Trophoblast cell (in vitro differentiated cells and primary cell): ENCODE measurements at regions not wholly inside any gene's neighbourhood (a gene's known extent, or its start where the extent isn't known, plus 50 kb on each side); places are given as distances from the start of the nearest gene placed in this dataset.

Experiments
- DNase-seq, 2 donors: peaks; one replicate each; pipeline ENCODE4 v3.0.0-alpha.2; 2016
- H2AFZ ChIP-seq: 2 replicates; pipeline ENCODE4 v1.6.1; 2013; ENCODE audit warnings: low read length, moderate library complexity, mild to moderate bottlenecking; ENCODE audit not compliant: insufficient read depth, poor library complexity
- H2AK5ac ChIP-seq: 2 replicates; pipeline ENCODE4 v1.6.1; 2013; ENCODE audit warnings: mild to moderate bottlenecking, low read length
- H2BK120ac ChIP-seq: 2 replicates; pipeline ENCODE4 v1.6.1; 2013; ENCODE audit warnings: low read length, mild to moderate bottlenecking, moderate library complexity; ENCODE audit not compliant: insufficient read depth, poor library complexity
- H2BK12ac ChIP-seq: 2 replicates; pipeline ENCODE4 v1.6.1; 2013; ENCODE audit warnings: mild to moderate bottlenecking, low read length, moderate library complexity
- H2BK5ac ChIP-seq: 2 replicates; pipeline ENCODE4 v1.6.1; 2013; ENCODE audit warnings: low read length, low read depth, moderate library complexity, mild to moderate bottlenecking; ENCODE audit not compliant: poor library complexity
- H3K14ac ChIP-seq: 2 replicates; pipeline ENCODE4 v1.6.1; 2013; ENCODE audit warnings: mild to moderate bottlenecking, low read length
- H3K18ac ChIP-seq: 2 replicates; pipeline ENCODE4 v1.6.1; 2013; ENCODE audit warnings: mild to moderate bottlenecking, low read length
- H3K23ac ChIP-seq: 2 replicates; pipeline ENCODE4 v1.6.1; 2013; ENCODE audit warnings: low read length
- H3K27ac ChIP-seq: 2 replicates; pipeline ENCODE4 v1.5.1; 2013; ENCODE audit warnings: low read depth, mild to moderate bottlenecking, inconsistent platforms, low read length, moderate library complexity
- H3K27me3 ChIP-seq: 2 replicates; pipeline ENCODE4 v1.6.1; 2013; ENCODE audit warnings: inconsistent platforms, mild to moderate bottlenecking, low read length, moderate library complexity; ENCODE audit not compliant: insufficient read depth
- H3K36me3 ChIP-seq, 2 experiments: 1 replicate in 1 of 2; 2 replicates in 1 of 2; pipeline ENCODE4 v1.6.1; 2013; ENCODE audit warnings: low read length in 2 of 2, mild to moderate bottlenecking in 2 of 2, moderate library complexity in 1 of 2; ENCODE audit not compliant: insufficient read depth in 2 of 2, control insufficient read depth in 1 of 2
- H3K4ac ChIP-seq: 2 replicates; pipeline ENCODE4 v1.6.1; 2013; ENCODE audit warnings: low read depth, mild to moderate bottlenecking, low read length, moderate library complexity
- H3K4me1 ChIP-seq, 2 experiments: 1 replicate in 1 of 2; 2 replicates in 1 of 2; pipeline ENCODE4 v1.6.1; 2013; ENCODE audit warnings: low read length in 2 of 2, mild to moderate bottlenecking in 2 of 2, moderate library complexity in 1 of 2; ENCODE audit not compliant: insufficient read depth in 2 of 2, control insufficient read depth in 1 of 2
- H3K4me2 ChIP-seq: 2 replicates; pipeline ENCODE4 v1.6.1; 2013; ENCODE audit warnings: inconsistent platforms, mild to moderate bottlenecking, low read length, moderate library complexity
- H3K4me3 ChIP-seq: 2 replicates; pipeline ENCODE4 v1.5.1; 2013; ENCODE audit warnings: mild to moderate bottlenecking, low read depth, low read length, inconsistent platforms
- H3K79me1 ChIP-seq: one replicate; pipeline ENCODE4 v1.6.1; 2013; ENCODE audit warnings: low read length
- H3K79me2 ChIP-seq: 2 replicates; pipeline ENCODE4 v1.6.1; 2013; ENCODE audit warnings: low read length, mild to moderate bottlenecking; ENCODE audit not compliant: control insufficient read depth, insufficient read depth, poor library complexity
- H3K9ac ChIP-seq: 2 replicates; pipeline ENCODE4 v1.6.1; 2013; ENCODE audit warnings: mild to moderate bottlenecking, low read length
- H3K9me3 ChIP-seq: 2 replicates; pipeline ENCODE4 v1.6.1; 2013; ENCODE audit warnings: low read depth, mild to moderate bottlenecking, control low read depth, inconsistent platforms, low read length; ENCODE audit not compliant: insufficient read depth
- H4K12ac ChIP-seq: 2 replicates; pipeline ENCODE4 v1.6.1; 2013; ENCODE audit warnings: low read depth, mild to moderate bottlenecking, low read length, moderate library complexity
- H4K8ac ChIP-seq: 2 replicates; pipeline ENCODE4 v1.6.1; 2013; ENCODE audit warnings: low read depth, mild to moderate bottlenecking, low read length, moderate library complexity
- H4K91ac ChIP-seq: one replicate; pipeline ENCODE4 v1.6.1; 2013; ENCODE audit warnings: low read depth, mild to moderate bottlenecking, low read length, moderate library complexity
- WGBS: extraction: QIAGEN DNeasy Blood & Tissue Kit; methylation state at CpG from one replicate; pipeline ENCODE4 v1.1.7; 2013; ENCODE audit warnings: missing lambda C conversion rate; ENCODE audit not compliant: insufficient read length, insufficient coverage; ENCODE audit errors: extremely low coverage; 5-methylcytosine and 5-hydroxymethylcytosine counted together

DNA sequence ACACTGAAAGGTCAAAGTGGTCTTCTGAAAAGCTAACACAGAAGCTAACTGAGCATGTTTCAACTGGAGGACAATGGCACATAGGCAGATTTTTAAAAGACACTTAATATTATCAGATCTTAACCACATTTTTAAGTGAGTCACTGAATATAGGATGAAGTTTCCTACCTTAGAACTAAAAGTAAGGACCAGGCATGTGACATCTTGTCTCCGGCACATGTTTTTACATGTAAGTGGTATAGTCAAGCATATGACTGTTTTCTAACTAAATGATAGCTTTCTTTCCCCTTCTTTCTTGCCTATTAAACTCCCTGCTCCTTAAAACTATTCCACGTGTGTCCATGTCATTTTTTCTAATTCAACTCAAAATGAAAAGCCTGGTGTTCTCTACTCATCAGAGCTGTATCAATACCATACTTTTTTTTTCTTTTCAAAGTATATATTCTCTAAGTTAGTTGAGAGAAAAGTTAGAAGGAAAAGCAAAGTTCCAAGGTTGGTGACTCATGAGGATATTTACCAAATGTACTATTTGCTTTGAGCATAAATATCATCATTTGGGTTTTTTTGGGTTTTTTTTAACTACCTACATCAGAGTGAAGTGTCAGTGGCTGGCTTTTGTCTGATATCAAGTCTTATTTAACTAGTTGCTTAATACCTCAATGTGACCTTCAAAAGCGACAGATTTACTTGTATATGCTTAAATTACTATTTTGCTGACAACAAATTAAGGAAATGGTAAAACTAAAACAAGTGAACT is 127.5 kb downstream of the CRPPA start:
- no peaks in the 10 kb centered on the region for H3K27me3 ChIP-seq
- WGBS = no CpG with 5 or more reads among the region's 3 CpGs
- no peak overlapping the region for H2BK12ac ChIP-seq
- H3K36me3 ChIP-seq = no peaks in the 10 kb centered on the region
- no peak overlapping the region for H2BK120ac ChIP-seq
- no peaks in the 10 kb centered on the region for H3K79me2 ChIP-seq
- H3K9ac ChIP-seq = no peak overlapping the region
- H2AK5ac ChIP-seq = no peak overlapping the region
- no peak for DNase-seq
- no peak overlapping the region for H3K18ac ChIP-seq
- no peak overlapping the region for H3K4ac ChIP-seq
- H2AFZ ChIP-seq = no peak overlapping the region
- no peak overlapping the region for H4K8ac ChIP-seq
- no peak overlapping the region for H3K4me2 ChIP-seq
- no peak overlapping the region for H4K12ac ChIP-seq
- H3K27ac ChIP-seq = no peak overlapping the region
- H3K9me3 ChIP-seq = no peaks in the 10 kb centered on the region
- H3K14ac ChIP-seq = no peak overlapping the region
- no peak overlapping the region for H2BK5ac ChIP-seq
- no peaks in the 10 kb centered on the region for H3K4me1 ChIP-seq
- H4K91ac ChIP-seq = no peak overlapping the region
- H3K79me1 ChIP-seq = no peaks in the 10 kb centered on the region
- H3K4me3 ChIP-seq = no peak overlapping the region
- H3K23ac ChIP-seq = no peak overlapping the region

- no peak for DNase-seq
- Histone ChIP-seq H3K27ac (no peak overlapping the region), H3K4me3 (no peak overlapping the region), H2BK5ac (no peak overlapping the region), H3K9me3 (no peaks in the 10 kb centered on the region), H2AK5ac (no peak overlapping the region), H4K91ac (no peak overlapping the region), H3K79me1 (no peaks in the 10 kb centered on the region), H3K27me3 (no peaks in the 10 kb centered on the region), H3K18ac (no peak overlapping the region), H3K4ac (no peak overlapping the region), H4K12ac (no peak overlapping the region), H3K79me2 (no peaks in the 10 kb centered on the region), H2BK120ac (no peak overlapping the region), H2BK12ac (no peak overlapping the region), H3K36me3 (no peaks in the 10 kb centered on the region), H4K8ac (no peak overlapping the region), H2AFZ (no peak overlapping the region), H3K9ac (no peak overlapping the region), H3K23ac (no peak overlapping the region), H3K14ac (no peak overlapping the region), H3K4me2 (no peak overlapping the region), H3K4me1 (no peaks in the 10 kb centered on the region)
- no CpG with 5 or more reads among the region's 4 CpGs for WGBS
Measured at GRCh38 chr7:16284581-16284980, 136.8 kb downstream of the CRPPA start.

DNA sequence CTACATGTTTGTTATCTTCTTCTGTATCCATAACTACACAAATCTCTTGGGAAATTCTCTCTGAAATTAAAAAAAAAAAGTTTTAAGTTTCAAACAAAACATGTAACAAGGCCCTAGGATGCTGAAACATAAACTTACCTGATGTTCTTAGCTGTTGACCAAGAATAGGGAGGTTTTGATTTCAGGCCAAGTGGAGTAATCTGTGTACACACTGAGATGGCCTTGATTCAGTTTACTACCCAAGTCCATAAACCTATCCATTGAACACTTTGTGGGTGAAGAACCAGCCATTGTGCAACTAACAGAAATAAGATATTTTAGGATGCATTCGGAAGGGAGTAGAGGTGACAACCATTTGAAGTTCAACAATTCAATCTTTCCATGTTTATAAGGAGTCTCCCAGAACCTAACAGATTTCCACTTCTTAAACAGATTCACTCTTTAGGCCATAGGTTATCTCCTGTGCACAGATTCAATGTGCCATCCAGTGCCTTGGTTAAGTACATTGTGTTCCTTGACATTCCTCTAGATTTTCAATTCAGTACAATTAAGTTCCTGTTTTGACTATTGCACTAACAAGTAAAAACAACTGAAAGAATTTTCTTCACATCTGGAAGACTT is 143.1 kb downstream of the CRPPA start:
- Histone ChIP-seq H3K23ac (no peak overlapping the region), H2AK5ac (no peak overlapping the region), H3K4ac (no peak overlapping the region), H3K4me2 (no peak overlapping the region), H2BK120ac (no peak overlapping the region), H3K27me3 (no peaks in the 10 kb centered on the region), H3K18ac (no peak overlapping the region), H2BK12ac (no peak overlapping the region), H3K79me2 (no peaks in the 10 kb centered on the region), H3K9me3 (peaks cover under 1% of the 10 kb centered on the region), H2AFZ (no peak overlapping the region), H4K12ac (no peak overlapping the region), H4K8ac (no peak overlapping the region), H4K91ac (no peak overlapping the region), H2BK5ac (no peak overlapping the region), H3K36me3 (no peaks in the 10 kb centered on the region), H3K4me1 (no peaks in the 10 kb centered on the region), H3K14ac (no peak overlapping the region), H3K27ac (no peak overlapping the region), H3K4me3 (no peak overlapping the region), H3K9ac (no peak overlapping the region), H3K79me1 (no peaks in the 10 kb centered on the region)
- no CpG with 5 or more reads among the region's 1 CpG for WGBS
- no peak for DNase-seq

DNA sequence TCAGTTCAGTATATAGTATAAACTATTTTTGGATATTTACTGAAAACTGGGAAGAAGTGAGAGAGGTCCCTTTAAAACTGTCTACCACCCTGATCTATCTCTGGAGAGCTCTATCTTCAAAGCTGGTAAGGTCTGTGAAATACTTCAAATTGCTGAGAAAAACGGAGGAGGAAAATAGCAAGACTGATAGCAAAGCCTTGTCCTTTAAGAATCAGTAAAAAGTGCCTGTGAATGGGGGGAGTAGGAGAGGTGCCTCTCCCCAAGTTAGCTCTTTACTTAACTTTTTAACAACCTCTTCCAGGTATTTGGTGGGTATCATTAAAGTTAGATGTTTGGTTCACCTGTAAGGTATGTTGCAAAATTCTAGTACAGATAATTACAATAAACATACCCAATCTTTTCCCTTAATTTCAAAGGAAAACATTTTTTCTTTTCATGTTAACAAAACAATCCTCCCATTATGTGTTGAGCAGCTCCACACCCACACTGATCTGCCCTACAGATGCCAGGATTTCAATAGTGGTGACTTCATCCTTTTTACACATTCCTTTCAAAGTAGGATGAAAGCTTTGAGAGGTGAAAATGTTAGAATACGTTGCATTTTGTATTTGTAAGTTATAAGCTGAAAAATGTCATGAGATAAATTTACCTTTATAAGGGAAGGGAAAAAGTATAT is 149.2 kb downstream of the CRPPA start:
- no peak overlapping the region for H2BK5ac ChIP-seq
- no peaks in the 10 kb centered on the region for H3K4me1 ChIP-seq
- H3K79me1 ChIP-seq = no peaks in the 10 kb centered on the region
- no peaks in the 10 kb centered on the region for H3K27me3 ChIP-seq
- no peak overlapping the region for H3K4ac ChIP-seq
- no peak overlapping the region for H2AK5ac ChIP-seq
- H2BK12ac ChIP-seq = no peak overlapping the region
- H4K91ac ChIP-seq = no peak overlapping the region
- H3K4me3 ChIP-seq = no peak overlapping the region
- H3K9me3 ChIP-seq = peaks cover 2% of the 10 kb centered on the region
- no peak overlapping the region for H2BK120ac ChIP-seq
- H3K79me2 ChIP-seq = no peaks in the 10 kb centered on the region
- H3K27ac ChIP-seq = no peak overlapping the region
- DNase-seq = no peak
- no peak overlapping the region for H3K23ac ChIP-seq
- no CpG with 5 or more reads among the region's 2 CpGs for WGBS
- no peaks in the 10 kb centered on the region for H3K36me3 ChIP-seq
- no peak overlapping the region for H3K9ac ChIP-seq
- H2AFZ ChIP-seq = no peak overlapping the region
- H4K8ac ChIP-seq = no peak overlapping the region
- no peak overlapping the region for H3K18ac ChIP-seq
- no peak overlapping the region for H3K4me2 ChIP-seq
- H4K12ac ChIP-seq = no peak overlapping the region
- no peak overlapping the region for H3K14ac ChIP-seq
